Upper lobe of left lung (tissue), 4 donors: ENCODE measurements at regions not wholly inside any gene's neighbourhood (a gene's known extent, or its start where the extent isn't known, plus 50 kb on each side); places are given as distances from the start of the nearest gene placed in this dataset.

Experiments
- POLR2A ChIP-seq, 4 donors: fragments of 450-650 bp; IDR thresholded peaks; one replicate each; pipeline ENCODE4 v1.5.1; 2016 to 2017; ENCODE audit warnings: antibody characterized with exemption in 4 of 4, mild to moderate bottlenecking in 2 of 4
- TF ChIP-seq, protein P1 (sequence below), 6 experiments: fragments of 450-650 bp in 4 of 6; fragments of 200-600 bp in 2 of 6; sonication (generic) in 2 of 6; IDR thresholded peaks; one replicate each; pipeline ENCODE4 v1.5.1; 2016 to 2019; ENCODE audit warnings: antibody characterized with exemption in 6 of 6

DNA sequence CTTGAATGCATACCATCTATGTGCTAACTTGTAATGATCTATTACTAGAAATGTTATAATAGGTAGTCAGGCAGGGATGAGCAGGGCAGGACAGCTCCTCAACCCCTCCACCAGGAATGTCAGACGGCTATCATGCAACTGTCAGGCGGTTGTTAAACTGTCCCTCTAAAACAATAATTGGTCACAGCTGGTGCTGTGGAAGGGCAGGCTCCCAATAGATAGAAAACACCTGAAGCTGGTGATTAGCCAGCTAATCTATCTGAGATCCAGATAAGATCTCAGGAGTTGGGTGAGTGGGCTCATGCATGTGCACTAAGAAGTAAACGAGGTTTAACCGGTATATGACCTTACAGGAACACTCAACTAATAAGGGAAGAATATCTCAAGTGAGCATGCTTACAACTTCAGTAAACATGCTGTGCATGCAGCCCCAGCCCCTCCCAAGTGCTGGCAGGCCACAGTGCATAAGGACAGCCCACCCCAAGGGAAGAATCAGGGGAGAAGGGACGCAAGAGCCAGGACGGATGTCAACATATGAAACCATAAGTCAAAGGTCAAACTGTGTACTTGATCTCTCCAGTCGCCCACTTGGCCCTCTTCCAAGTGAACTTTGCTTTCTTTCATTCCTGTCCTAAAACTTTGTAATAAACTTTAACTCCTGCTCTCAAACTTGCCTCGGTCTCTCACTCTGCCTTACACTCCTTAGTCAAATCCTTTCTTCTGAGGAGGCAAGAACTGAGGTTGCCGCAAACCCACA lies 566.2 kb upstream of the NRSN1 start:
- TF ChIP-seq POLR2A (IDR thresholded peaks at IDR 0.05) = no peak
- TF ChIP-seq, protein P1, sequence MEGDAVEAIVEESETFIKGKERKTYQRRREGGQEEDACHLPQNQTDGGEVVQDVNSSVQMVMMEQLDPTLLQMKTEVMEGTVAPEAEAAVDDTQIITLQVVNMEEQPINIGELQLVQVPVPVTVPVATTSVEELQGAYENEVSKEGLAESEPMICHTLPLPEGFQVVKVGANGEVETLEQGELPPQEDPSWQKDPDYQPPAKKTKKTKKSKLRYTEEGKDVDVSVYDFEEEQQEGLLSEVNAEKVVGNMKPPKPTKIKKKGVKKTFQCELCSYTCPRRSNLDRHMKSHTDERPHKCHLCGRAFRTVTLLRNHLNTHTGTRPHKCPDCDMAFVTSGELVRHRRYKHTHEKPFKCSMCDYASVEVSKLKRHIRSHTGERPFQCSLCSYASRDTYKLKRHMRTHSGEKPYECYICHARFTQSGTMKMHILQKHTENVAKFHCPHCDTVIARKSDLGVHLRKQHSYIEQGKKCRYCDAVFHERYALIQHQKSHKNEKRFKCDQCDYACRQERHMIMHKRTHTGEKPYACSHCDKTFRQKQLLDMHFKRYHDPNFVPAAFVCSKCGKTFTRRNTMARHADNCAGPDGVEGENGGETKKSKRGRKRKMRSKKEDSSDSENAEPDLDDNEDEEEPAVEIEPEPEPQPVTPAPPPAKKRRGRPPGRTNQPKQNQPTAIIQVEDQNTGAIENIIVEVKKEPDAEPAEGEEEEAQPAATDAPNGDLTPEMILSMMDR (IDR thresholded peaks at IDR 0.05) = no peak
